Ishikawa (cell line): ENCODE measurements at regions not wholly inside any gene's neighbourhood (a gene's known extent, or its start where the extent isn't known, plus 50 kb on each side); places are given as distances from the start of the nearest gene placed in this dataset.

Experiments used
- CEBPB ChIP-seq: IDR thresholded peaks from 2 replicates; pipeline ENCODE4 v1.6.1; 2012
- CREB1 ChIP-seq: IDR thresholded peaks from 2 replicates; pipeline ENCODE4 v1.6.1; 2012; ENCODE audit warnings: low read depth
- EGR1 ChIP-seq: IDR thresholded peaks from 2 replicates; pipeline ENCODE4 v1.6.1; 2012
- EP300 ChIP-seq: IDR thresholded peaks from 2 replicates; pipeline ENCODE4 v1.6.1; 2012; ENCODE audit warnings: borderline replicate concordance
- FOXM1 ChIP-seq: IDR thresholded peaks from 2 replicates; pipeline ENCODE4 v1.6.1; 2012; ENCODE audit warnings: low read depth, borderline replicate concordance
- NFIC ChIP-seq: IDR thresholded peaks from 2 replicates; pipeline ENCODE4 v1.6.1; 2012
- RAD21 ChIP-seq: IDR thresholded peaks from 2 replicates; pipeline ENCODE4 v1.6.1; 2012; ENCODE audit warnings: low read depth
- TAF1 ChIP-seq: IDR thresholded peaks from 2 replicates; pipeline ENCODE4 v1.6.1; 2012; ENCODE audit warnings: low read depth, mild to moderate bottlenecking
- TCF12 ChIP-seq: IDR thresholded peaks from 2 replicates; pipeline ENCODE4 v1.6.1; 2012; ENCODE audit warnings: low read depth
- TEAD4 ChIP-seq: IDR thresholded peaks from 2 replicates; pipeline ENCODE4 v1.6.1; 2012
- YY1 ChIP-seq: IDR thresholded peaks from 2 replicates; pipeline ENCODE4 v1.6.1; 2012; ENCODE audit warnings: low read depth
- ZBTB7A ChIP-seq: IDR thresholded peaks from 2 replicates; pipeline ENCODE4 v1.6.1; 2012; ENCODE audit warnings: low read depth
- TF ChIP-seq, protein P1 (sequence below): IDR thresholded peaks from 2 replicates; pipeline ENCODE4 v1.6.1; 2012
- TF ChIP-seq, protein P2 (sequence below): IDR thresholded peaks from 2 replicates; pipeline ENCODE4 v1.6.1; 2012; ENCODE audit warnings: low read depth, mild to moderate bottlenecking
- TF ChIP-seq, protein P3 (sequence below): IDR thresholded peaks from 2 replicates; pipeline ENCODE4 v1.6.1; 2012

DNA sequence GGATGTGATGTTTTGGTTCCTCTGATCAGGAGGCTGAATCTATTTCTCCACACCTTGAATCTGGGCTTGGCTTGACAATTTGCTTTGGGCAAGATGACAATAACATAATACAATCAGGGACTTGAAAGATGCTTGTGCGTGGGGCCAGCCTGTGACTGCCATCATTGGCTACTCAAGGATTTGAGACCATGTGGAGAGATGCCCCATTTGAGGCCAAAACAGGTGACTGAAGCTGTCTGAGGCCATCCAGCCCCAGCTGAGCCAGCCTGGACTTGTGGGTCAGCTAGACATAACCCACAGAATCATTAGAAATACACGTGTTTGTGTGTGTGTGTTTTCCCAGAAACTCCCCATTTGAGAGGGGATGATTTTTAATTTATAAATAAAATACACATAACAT, 421.5 kb downstream of the PTPRU start:
- no peak for TF ChIP-seq YY1
- TF ChIP-seq EGR1: no peak
- TF ChIP-seq CEBPB: no peak
- no peak for TF ChIP-seq TCF12
- TF ChIP-seq EP300: no peak
- no peak for TF ChIP-seq RAD21
- no peak for TF ChIP-seq ZBTB7A
- TF ChIP-seq, protein P1, sequence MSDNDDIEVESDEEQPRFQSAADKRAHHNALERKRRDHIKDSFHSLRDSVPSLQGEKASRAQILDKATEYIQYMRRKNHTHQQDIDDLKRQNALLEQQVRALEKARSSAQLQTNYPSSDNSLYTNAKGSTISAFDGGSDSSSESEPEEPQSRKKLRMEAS: no peak
- TF ChIP-seq, protein P2, sequence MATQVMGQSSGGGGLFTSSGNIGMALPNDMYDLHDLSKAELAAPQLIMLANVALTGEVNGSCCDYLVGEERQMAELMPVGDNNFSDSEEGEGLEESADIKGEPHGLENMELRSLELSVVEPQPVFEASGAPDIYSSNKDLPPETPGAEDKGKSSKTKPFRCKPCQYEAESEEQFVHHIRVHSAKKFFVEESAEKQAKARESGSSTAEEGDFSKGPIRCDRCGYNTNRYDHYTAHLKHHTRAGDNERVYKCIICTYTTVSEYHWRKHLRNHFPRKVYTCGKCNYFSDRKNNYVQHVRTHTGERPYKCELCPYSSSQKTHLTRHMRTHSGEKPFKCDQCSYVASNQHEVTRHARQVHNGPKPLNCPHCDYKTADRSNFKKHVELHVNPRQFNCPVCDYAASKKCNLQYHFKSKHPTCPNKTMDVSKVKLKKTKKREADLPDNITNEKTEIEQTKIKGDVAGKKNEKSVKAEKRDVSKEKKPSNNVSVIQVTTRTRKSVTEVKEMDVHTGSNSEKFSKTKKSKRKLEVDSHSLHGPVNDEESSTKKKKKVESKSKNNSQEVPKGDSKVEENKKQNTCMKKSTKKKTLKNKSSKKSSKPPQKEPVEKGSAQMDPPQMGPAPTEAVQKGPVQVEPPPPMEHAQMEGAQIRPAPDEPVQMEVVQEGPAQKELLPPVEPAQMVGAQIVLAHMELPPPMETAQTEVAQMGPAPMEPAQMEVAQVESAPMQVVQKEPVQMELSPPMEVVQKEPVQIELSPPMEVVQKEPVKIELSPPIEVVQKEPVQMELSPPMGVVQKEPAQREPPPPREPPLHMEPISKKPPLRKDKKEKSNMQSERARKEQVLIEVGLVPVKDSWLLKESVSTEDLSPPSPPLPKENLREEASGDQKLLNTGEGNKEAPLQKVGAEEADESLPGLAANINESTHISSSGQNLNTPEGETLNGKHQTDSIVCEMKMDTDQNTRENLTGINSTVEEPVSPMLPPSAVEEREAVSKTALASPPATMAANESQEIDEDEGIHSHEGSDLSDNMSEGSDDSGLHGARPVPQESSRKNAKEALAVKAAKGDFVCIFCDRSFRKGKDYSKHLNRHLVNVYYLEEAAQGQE: no peak
- no peak for TF ChIP-seq TAF1
- TF ChIP-seq, protein P3, sequence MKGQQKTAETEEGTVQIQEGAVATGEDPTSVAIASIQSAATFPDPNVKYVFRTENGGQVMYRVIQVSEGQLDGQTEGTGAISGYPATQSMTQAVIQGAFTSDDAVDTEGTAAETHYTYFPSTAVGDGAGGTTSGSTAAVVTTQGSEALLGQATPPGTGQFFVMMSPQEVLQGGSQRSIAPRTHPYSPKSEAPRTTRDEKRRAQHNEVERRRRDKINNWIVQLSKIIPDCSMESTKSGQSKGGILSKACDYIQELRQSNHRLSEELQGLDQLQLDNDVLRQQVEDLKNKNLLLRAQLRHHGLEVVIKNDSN: no peak
- TF ChIP-seq TEAD4: no peak
- no peak for TF ChIP-seq CREB1
- no peak for TF ChIP-seq FOXM1
- TF ChIP-seq NFIC: no peak

DNA sequence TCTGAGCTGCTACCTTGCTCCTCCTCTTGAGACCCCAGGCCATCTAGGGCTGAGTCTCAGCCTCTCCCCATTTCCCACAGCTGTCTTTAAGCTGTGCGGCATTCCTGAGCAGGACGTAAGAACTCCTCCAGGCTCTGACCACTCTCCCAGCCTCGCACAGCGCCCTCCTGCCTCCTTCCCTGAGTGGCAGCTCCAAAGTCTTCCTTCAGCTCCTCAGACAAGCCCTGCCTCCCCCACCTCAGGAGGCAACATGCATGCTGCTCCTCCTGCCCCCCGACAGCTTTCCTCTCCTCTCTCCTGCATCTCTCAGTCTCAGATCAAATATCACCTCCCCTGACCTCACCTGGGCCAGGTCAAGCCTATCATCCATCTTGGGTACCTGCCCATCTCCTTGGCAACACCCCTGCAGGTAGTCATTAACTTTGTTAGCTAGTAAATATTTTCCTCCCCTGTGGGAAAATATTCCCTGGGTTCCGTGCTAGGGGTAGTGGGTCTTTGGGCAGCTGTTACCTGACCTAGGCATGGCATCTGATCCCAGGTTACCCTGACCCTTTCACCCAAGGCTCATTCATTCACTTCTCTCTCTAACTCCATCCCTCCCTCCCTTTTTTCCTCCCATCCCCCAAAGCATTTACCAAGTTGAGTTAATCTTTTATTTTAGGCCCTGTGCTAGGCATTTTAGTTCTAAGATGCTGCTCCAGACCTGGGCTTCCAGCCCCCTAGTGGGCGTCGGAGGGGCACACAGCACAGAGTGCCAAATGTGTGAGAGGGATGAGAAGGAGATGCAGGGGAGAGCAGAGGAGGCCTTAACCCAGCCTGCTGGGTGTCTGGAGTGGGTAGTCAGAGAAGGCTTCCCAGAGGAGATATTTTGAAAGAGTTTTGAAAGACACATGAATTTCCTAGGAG, 419.9 kb downstream of the PTPRU start:
- TF ChIP-seq NFIC: no peak
- no peak for TF ChIP-seq YY1
- TF ChIP-seq RAD21: no peak
- TF ChIP-seq, protein P1: no peak
- TF ChIP-seq, protein P2: no peak
- TF ChIP-seq, protein P3: no peak
- TF ChIP-seq TCF12: no peak
- no peak for TF ChIP-seq TEAD4
- TF ChIP-seq CREB1: no peak
- no peak for TF ChIP-seq TAF1
- TF ChIP-seq ZBTB7A: no peak
- no peak for TF ChIP-seq FOXM1
- TF ChIP-seq CEBPB: no peak
- TF ChIP-seq EGR1: no peak
- TF ChIP-seq EP300: no peak

DNA sequence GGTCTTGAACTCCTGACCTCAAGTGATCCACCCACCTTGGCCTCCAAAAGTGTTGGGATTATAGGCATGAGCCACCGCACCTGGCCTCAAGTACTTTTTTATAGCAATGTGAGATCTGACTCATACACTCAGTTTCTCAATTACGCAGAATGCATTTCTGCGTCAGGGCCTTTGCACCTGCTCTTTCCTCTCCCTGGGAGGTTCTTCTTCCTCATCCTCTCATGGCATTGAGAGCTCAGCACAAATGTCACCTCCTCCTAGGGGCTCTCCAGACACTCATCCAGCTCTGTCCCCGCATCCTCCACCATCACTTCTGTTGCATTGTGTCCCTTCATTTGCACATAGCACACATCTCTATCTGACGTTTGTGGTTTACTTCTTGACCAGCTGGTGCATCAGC, 418.8 kb downstream of the PTPRU start:
- TF ChIP-seq TEAD4 (no peak), CREB1 (no peak), TCF12 (no peak), CEBPB (no peak), FOXM1 (no peak), RAD21 (no peak), TAF1 (no peak), EGR1 (no peak), EP300 (no peak), NFIC (no peak), ZBTB7A (no peak), YY1 (no peak)
- TF ChIP-seq, protein P3: no peak
- TF ChIP-seq, protein P1: no peak
- TF ChIP-seq, protein P2: no peak
